AG04449 (cell line): ENCODE measurements at regions not wholly inside any gene's neighbourhood (a gene's known extent, or its start where the extent isn't known, plus 50 kb on each side); places are given as distances from the start of the nearest gene placed in this dataset.
"Not testable (repeated sequence)": the region's sequence is repeated elsewhere in the genome, so short reads cannot be mapped to it uniquely, and the experiment has no call there.

ENCODE experiments used
- CTCF ChIA-PET: fragments of 350-600 bp; formaldehyde crosslinking; extraction: SDS; loops from one replicate; lab custom pipeline; 2021; ENCODE audit warnings: antibody characterized with exemption; lab: Yijun Ruan, JAX
- POLR2A ChIA-PET: fragments of 400-600, 350-600 bp; formaldehyde crosslinking; extraction: SDS; loops from one replicate; lab custom pipeline; 2020; ENCODE audit warnings: antibody characterized with exemption, inconsistent platforms; lab: Yijun Ruan, JAX
- DNase-seq: peaks from one replicate; pipeline ENCODE4 v3.0.0-alpha.2; 2010; ENCODE audit warnings: low read depth, low spot score
- H3K4me3 ChIP-seq: 2 replicates; pipeline ENCODE4 v1.5.1; 2011; ENCODE audit warnings: low read depth, mild to moderate bottlenecking, control low read depth, low read length

DNA sequence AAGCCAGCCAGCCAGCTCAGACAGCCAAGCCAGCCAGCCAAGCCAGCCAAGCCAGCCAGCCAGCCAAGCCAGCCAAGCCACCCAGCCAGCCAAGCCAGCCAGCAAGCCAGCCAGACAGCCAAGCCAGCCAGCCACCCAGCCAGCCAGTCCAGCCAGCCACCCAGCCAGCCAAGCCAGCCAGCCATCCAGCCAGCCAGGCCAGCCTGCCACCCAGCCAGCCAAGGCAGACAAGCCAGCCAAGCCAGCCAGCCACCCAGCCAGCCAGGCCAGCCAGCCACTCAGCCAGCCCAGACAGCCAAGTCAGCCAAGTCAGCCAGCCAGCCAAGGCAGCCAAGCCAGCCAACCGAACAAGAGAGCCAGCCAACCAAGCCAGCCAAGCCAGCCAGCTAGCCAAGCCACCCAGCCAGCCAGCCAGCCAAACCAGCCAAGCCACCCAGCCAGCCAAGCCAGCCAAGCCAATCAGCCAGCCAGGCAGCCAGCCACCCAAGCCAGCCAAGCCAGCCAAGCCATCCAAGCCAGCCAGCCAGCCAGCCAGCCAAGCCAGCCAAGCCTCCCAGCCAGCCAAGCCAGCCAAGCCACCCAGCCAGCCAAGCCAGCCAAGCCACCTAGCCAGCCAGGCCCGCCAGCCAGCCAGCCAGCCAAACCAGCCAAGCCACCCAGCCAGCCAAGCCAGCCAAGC, 319.3 kb upstream of the PLGLB2 start:
- DNase-seq, CTCF ChIA-PET, POLR2A ChIA-PET, H3K4me3 ChIP-seq: not testable (repeated sequence)

DNA sequence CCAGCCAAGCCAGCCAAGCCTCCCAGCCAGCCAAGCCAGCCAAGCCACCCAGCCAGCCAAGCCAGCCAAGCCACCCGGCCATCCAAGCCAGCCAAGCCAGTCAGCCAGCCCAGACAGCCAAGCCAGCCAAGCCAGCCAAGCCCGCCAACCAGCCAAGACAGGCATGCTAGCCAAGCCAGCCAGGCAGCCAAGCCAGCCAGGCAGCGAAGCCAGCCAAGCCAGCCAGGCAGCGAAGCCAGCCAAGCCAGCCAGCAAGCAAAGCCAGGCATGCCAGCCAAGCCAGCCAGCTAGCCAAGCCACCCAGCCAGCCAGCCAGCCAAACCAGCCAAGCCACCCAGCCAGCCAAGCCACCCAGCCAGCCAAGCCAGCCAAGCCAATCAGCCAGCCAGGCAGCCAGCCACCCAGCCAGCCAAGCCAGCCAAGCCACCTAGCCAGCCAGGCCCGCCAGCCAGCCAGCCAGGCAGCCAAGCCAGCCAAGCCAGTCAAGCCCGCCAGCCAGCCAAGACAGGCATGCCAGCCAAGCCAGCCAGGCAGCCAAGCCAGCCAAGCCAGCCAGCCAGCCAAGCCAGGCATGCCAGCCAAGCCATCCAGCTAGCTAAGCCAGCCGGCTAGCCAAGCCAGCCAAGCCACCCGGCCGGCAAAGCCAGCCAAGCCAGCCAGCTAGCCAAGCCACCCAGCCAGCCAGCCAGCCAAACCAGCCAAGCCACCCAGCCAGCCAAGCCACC, 318.5 kb upstream of the PLGLB2 start:
- H3K4me3 ChIP-seq, CTCF ChIA-PET, POLR2A ChIA-PET: not testable (repeated sequence)

DNA sequence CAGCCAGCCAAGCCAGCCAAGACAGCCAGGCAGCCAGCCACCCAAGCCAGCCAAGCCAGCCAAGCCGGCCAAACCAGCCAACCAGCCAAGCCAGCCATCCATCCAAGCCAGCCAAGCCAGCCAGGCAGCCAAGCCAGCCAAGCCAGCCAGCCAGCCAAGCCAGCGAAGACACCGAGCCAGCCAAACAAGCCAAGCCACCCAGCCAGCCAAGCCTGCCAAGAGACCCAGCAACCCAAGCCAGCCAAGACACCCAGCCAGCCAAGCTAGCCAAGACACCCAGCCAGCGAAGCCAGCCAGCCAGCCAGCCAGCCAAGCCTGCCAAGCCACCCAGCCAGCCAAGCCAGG, 318.0 kb upstream of the PLGLB2 start:
- DNase-seq, POLR2A ChIA-PET, CTCF ChIA-PET, H3K4me3 ChIP-seq: not testable (repeated sequence)

More for the DNA sequence above, 318.5 kb upstream of the PLGLB2 start:
- not testable (repeated sequence) for DNase-seq

DNA sequence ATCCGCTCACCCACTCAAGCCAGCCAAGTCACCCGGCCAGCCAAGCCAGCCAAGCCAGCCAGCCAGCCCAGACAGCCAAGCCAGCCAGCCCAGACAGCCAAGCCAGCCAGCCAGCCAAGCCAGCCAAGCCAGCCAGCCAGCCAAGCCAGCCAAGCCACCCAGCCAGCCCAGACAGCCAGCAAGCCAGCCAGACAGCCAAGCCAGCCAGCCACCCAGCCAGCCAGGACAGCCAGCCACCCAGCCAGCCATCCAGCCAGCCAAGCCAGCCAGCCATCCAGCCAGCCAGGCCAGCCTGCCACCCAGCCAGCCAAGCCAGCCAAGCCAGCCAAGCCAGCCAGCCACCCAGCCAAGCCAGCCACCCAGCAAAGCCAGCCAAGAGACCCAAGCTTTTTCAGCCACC, 316.8 kb upstream of the PLGLB2 start:
- CTCF ChIA-PET, H3K4me3 ChIP-seq, POLR2A ChIA-PET, DNase-seq: not testable (repeated sequence)

DNA sequence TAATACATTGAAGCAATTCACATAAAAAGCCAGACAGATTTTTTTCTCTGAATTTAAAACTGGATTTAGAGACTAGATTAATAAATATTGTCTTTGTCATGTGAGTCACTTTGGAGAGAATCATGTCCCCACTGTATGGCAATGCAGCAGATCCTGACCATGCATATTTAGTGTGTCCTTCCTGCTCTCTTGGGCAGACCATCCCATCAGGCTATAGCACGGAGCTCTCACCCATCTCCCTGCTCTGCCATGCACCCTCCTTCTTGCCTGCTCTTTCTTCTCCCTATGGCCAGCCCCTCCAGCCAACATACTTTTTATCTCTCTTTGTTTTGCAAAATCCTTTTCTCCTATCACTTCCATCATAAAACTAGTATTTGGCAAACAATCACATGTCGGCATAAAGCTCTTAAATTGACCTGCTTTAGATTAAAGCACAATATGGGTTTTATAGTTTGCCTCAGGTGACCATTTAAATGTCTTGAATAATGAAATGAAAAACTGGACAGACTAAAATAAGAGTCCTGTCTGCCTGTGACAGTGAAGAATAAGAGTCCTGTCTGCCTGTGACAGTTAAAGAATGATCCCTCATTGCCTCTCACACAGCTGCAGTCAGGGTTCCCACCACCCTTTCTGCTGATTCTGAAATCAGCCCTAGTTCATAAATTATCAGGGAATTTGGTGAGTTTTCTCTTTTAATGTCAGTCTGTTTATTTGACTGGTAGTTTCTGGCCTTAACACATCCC, 315.0 kb upstream of the PLGLB2 start:
- H3K4me3 ChIP-seq, POLR2A ChIA-PET, CTCF ChIA-PET, DNase-seq: not testable (repeated sequence)

DNA sequence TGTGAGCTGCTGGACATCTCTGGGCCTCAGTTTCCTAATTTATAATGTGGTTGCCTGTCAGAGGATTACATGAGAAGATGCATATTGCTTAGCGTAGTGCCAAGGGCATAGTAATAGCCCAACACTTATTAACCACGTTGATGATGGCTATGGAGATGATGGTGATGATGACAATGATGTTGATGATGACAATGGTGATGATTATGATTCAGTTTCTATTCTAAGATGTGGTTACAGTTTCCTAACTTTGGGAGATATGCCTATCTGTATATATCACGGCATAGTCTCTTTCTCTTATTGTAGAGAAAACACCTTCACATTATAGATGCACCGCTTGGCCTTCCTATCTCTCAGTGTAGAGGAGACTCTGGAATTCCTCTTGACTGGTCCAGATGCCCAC, 311.9 kb upstream of the PLGLB2 start:
- H3K4me3 ChIP-seq, DNase-seq, CTCF ChIA-PET, POLR2A ChIA-PET: not testable (repeated sequence)

DNA sequence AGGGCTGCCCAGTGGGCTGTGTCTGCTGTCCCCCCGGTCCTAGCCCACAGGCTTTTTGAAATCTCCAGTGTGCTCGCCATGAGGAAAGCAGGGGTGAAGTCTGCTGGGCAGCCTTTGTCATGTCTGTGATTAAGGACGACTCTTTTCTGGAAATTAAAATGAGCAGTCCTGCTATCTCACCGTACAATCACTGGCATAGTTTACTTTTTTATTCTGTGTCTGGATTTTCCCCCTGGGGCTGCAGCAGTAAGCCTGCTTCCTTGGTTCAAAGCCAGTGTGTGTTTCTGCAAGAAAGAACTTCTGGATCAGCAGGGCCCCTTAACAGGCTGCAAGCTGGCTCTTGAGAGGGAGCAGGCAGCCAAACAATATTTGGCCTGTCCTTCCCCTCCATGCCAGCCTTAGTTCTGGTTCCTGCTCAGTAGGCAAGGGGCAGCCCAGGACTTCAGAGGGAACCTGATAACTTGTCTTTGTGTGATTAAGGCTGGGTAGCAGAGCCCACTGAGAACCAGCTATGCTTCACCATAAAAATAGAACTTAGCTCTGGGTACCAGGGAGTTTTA, 310.1 kb upstream of the PLGLB2 start:
- CTCF ChIA-PET, H3K4me3 ChIP-seq, DNase-seq, POLR2A ChIA-PET: not testable (repeated sequence)

DNA sequence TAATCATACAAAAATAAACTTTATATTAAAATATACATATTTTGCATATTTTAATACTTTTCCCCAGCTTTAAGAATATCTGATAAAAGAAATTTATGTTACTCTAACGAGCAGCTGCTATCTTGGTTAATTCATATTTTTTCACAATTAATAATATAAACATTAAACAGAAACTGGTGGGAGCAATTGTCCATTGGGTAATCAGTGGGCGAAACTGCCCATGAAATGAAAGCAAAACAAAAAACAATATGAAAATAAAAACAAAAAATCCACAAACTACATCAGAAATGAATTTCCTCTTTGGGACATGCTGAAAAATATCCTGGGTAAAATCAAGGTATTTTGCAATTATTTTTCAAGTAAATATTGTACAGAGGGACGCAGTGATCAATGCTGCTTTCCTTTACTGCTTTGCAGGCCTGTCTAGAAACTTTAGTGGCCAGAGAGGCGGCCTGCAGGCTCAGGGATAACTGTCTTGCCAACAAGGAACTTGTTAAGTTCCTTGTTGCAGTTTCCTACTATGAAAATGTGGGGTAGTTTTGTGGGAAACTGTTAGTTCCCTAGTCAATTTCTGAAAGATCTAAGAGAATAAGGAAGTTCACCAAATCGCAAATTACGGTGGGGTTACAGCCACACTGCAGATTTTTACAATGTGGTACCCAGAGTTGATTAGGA, 309.0 kb upstream of the PLGLB2 start:
- CTCF ChIA-PET, POLR2A ChIA-PET, DNase-seq: not testable (repeated sequence)

DNA sequence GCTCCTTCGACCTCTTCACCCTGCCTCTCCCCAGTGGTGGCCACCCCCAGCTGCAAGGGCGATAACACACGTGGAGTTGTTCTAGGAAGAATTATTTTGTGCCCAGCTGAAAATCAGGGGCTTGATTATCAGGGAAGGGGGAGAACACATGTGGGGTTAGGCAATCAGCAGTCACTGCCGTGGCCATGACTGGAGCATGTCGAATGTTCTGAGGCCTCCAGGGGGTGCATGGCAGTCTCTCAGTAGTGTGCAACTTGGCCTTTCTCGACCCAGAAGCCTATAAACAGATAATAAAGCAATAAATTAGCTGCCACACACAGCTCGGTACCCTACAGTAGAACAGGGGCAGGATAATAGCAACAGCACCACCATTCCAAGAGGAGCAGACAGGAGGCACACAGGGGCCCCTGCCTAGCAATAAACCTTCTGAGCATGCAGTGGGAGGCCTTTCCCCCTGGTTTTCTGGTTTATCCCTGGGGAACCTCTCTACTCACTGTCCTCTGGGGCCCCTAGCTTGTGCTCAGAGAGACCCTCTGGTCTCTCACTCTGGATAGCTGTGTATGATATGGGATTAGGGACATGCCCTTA, 308.2 kb upstream of the PLGLB2 start:
- H3K4me3 ChIP-seq, DNase-seq, POLR2A ChIA-PET, CTCF ChIA-PET: not testable (repeated sequence)

More for the DNA sequence above, 309.0 kb upstream of the PLGLB2 start:
- H3K4me3 ChIP-seq: not testable (repeated sequence)

DNA sequence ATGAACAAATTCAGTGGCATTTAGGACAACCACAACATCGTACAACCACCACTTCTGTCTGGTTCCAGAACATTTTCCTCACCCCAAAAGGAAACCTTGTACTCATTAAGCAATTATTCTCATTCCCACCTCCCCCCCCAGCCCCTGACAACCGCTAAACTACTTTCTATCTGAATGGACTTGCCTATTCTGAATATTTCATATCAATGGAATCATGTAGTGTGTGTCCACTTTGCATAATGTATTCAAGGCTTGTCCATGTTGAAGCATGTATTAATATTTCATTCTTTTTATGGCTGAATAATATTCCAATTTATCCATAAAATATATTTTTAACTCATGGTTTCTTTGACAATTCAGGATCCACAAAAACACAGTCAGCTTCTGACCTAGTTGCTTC, 307.2 kb upstream of the PLGLB2 start:
- POLR2A ChIA-PET, DNase-seq, CTCF ChIA-PET, H3K4me3 ChIP-seq: not testable (repeated sequence)

DNA sequence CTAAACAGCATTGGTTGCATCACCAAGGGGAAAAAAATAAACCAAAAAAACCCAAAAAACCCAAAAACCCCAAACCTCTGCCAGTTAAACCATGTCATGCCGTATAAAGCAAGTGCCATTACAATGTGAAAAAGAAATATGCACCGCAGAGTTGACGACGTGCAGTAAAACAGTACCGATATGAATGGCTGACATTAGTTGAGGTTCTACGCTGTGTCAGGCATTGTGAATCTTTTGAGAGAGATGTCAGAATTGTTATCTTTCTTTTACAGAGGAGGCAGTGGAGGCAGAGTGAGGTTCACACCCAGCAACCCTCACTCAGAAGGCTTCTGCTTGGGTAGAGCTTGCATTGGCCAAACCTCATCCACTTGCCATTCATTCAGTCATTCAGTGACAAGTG, 306.5 kb upstream of the PLGLB2 start:
- DNase-seq, H3K4me3 ChIP-seq, CTCF ChIA-PET, POLR2A ChIA-PET: not testable (repeated sequence)

DNA sequence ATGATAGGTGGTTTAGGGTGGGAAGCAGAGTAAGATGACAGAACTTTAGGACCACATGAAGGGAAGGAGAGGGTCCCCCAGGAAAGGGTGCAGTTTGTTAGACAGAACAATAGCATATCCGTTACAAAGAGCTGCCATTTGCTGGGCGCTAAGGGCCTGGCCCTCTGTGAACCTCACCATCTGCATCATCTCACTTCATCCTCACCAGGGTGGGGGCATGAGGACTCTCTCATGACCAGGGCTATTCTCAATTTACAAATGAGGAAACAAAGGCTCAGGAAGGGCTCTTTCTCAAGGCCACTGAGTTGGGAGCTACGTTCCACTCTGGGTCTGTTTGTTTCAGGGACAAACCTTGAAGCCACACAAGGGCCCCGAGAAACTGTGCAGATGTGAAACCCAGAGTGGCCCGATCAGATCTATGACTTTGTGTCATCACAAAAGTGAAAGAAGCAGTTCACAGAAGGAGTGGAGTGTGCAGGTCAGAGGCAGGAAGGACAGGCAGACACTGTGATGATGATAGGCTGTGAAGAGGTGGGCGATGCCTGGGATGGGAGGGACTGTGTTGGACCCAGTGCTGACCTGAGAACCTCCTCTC, 304.8 kb upstream of the PLGLB2 start:
- CTCF ChIA-PET, DNase-seq, POLR2A ChIA-PET, H3K4me3 ChIP-seq: not testable (repeated sequence)

DNA sequence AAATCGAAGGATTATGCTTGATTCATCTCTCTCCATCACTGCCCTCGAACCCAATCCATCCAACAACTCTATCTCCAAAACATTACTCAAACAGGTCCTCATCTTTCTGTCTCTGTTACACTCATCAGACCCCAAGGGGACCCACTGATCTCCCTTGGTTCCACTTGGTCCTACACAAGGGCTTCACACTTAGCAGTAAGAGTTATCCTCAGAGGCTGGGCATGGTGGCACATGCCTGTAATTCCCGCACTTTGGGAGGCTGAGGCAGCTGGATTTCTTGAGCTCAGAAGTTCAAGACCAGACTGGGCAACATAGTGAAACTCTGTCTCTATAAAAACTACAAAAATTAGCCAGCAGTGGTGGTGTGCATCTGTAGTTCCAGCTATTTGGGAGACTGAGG, 302.9 kb upstream of the PLGLB2 start:
- H3K4me3 ChIP-seq, DNase-seq, POLR2A ChIA-PET, CTCF ChIA-PET: not testable (repeated sequence)

DNA sequence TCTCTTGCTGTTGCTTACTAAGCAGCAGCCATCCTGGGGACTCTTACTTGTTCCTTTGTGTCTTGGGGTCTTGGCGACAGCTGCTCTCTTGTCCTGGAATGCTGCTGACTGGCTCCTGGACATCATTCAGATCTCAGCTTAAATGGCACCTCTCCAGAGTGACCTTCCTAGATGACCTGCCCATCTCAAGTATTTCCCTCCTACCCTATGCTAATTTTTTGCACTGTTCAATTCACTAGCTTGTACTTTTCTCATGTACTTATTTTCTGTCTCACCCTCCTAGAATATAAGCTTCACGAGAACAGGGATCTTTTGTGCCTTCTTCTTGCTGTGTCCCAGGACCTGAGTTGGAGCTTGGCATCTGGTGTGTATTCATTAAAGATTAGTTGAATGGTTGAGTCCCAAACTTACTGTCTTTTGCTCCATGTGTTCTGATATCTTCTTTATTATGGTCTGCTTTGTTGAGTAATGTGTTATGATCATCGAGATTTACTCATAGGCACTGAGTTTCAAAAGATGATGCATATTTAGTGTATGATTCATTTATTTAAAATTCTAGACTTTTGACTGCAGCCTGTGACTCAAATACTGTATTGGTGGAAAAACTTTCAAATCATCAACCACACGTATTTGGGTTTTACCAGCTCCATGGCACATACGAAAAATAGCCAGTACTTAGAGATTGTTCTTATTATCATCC, 302.1 kb upstream of the PLGLB2 start:
- POLR2A ChIA-PET, CTCF ChIA-PET, DNase-seq, H3K4me3 ChIP-seq: not testable (repeated sequence)

DNA sequence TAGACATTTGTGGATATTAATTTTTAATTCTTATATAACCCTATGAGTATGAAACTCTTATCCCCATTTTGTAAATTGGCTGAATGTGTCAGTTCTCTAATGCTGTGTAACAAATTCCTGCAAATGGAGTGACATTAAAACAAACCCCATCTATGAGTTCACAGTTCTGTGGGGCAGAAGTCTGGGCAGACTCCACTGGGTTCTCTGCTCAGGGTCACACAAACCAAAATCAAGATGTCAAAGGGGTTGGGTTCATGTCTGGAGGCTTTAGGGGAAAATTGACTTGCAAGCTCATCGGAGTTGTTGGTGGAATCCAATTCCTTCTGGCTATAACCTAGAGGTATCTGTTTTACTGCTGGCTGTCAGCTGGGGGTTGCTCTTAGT, 301.6 kb upstream of the PLGLB2 start:
- DNase-seq, CTCF ChIA-PET, POLR2A ChIA-PET, H3K4me3 ChIP-seq: not testable (repeated sequence)
